Smooth muscle cell (in vitro differentiated cells): ENCODE measurements at regions not wholly inside any gene's neighbourhood (a gene's known extent, or its start where the extent isn't known, plus 50 kb on each side); places are given as distances from the start of the nearest gene placed in this dataset.
A peak's percentile ranks its signal among the peaks of the same experiment; 100 is the strongest.
"Not testable (repeated sequence)": the region's sequence is repeated elsewhere in the genome, so short reads cannot be mapped to it uniquely, and the experiment has no call there.

Source experiments
- DNase-seq: peaks from one replicate; lab custom pipeline; 2025; ENCODE audit not compliant: unreplicated experiment; lab: John Stamatoyannopoulos, UW
- H2AFZ ChIP-seq: fragments of 200-600 bp; sonication (generic); 2 replicates; pipeline ENCODE4 v1.6.0; 2016; ENCODE audit warnings: antibody characterized with exemption, low read depth, mild to moderate bottlenecking
- H3F3A ChIP-seq: fragments of 200-600 bp; sonication (generic); 2 replicates; pipeline ENCODE4 v1.6.0; 2017; ENCODE audit warnings: antibody characterized with exemption, low read depth
- H3K27ac ChIP-seq: fragments of 200-600 bp; sonication (generic); 2 replicates; pipeline ENCODE4 v1.5.1; 2016; ENCODE audit warnings: low read depth, mild to moderate bottlenecking
- H3K27me3 ChIP-seq: fragments of 200-600 bp; sonication (generic); 2 replicates; pipeline ENCODE4 v1.6.1; 2016; ENCODE audit warnings: low read depth, mild to moderate bottlenecking
- H3K36me3 ChIP-seq: fragments of 200-600 bp; sonication (generic); 2 replicates; pipeline ENCODE4 v1.5.1; 2016; ENCODE audit warnings: low read depth
- H3K4me1 ChIP-seq: fragments of 200-600 bp; sonication (generic); 2 replicates; pipeline ENCODE4 v1.5.1; 2016; ENCODE audit warnings: low read depth
- H3K4me2 ChIP-seq: fragments of 200-600 bp; sonication (generic); 2 replicates; pipeline ENCODE4 v1.6.0; 2016; ENCODE audit warnings: mild to moderate bottlenecking
- H3K4me3 ChIP-seq: fragments of 200-600 bp; sonication (generic); 2 replicates; pipeline ENCODE4 v1.5.1; 2016; ENCODE audit warnings: mild to moderate bottlenecking
- H3K79me2 ChIP-seq: fragments of 200-600 bp; sonication (generic); 2 replicates; pipeline ENCODE4 v1.6.0; 2016; ENCODE audit warnings: low read depth, mild to moderate bottlenecking
- H3K9ac ChIP-seq: fragments of 200-600 bp; sonication (generic); 2 replicates; pipeline ENCODE4 v1.6.0; 2016; ENCODE audit warnings: low read depth
- H3K9me3 ChIP-seq: fragments of 200-600 bp; sonication (generic); replicated peaks from 2 replicates; pipeline ENCODE4 v1.5.1; 2016; ENCODE audit warnings: low read depth
- H4K20me1 ChIP-seq: fragments of 200-600 bp; sonication (generic); 2 replicates; pipeline ENCODE4 v1.6.0; 2016; ENCODE audit warnings: low read depth
- WGBS: methylation state at CpG from one replicate; pipeline ENCODE4 v1.1.7; 2016; ENCODE audit warnings: low lambda C conversion rate; 5-methylcytosine and 5-hydroxymethylcytosine counted together
- TF ChIP-seq, protein P1 (sequence below): fragments of 200-600 bp; sonication (generic); IDR thresholded peaks from 2 replicates; pipeline ENCODE4 v1.5.1; 2017; ENCODE audit warnings: borderline replicate concordance, mild to moderate bottlenecking, antibody characterized with exemption; ENCODE audit not compliant: insufficient read depth, poor library complexity, severe bottlenecking

DNA sequence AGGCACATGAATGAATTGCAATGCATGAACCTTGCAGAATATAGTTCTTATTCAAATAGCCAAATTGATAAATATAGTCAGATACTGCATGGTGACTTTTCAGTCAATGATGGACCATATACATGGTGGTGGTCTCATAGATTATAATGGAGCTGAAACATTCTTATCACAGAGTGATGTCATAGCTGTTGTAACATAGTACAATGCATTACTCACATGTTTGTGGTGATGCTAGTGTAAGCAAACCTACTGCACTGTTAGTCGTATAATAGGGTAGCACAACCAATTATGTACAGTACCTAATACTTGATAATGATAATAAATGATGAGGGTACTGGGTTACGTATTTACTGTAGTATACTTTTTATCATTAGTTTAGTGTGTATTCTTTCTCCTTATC, 280.3 kb downstream of the BCAT1 start:
- no peak for DNase-seq
- no peaks in the 10 kb centered on the region for H3F3A ChIP-seq
- TF ChIP-seq, protein P1, sequence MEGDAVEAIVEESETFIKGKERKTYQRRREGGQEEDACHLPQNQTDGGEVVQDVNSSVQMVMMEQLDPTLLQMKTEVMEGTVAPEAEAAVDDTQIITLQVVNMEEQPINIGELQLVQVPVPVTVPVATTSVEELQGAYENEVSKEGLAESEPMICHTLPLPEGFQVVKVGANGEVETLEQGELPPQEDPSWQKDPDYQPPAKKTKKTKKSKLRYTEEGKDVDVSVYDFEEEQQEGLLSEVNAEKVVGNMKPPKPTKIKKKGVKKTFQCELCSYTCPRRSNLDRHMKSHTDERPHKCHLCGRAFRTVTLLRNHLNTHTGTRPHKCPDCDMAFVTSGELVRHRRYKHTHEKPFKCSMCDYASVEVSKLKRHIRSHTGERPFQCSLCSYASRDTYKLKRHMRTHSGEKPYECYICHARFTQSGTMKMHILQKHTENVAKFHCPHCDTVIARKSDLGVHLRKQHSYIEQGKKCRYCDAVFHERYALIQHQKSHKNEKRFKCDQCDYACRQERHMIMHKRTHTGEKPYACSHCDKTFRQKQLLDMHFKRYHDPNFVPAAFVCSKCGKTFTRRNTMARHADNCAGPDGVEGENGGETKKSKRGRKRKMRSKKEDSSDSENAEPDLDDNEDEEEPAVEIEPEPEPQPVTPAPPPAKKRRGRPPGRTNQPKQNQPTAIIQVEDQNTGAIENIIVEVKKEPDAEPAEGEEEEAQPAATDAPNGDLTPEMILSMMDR: no peak

DNA sequence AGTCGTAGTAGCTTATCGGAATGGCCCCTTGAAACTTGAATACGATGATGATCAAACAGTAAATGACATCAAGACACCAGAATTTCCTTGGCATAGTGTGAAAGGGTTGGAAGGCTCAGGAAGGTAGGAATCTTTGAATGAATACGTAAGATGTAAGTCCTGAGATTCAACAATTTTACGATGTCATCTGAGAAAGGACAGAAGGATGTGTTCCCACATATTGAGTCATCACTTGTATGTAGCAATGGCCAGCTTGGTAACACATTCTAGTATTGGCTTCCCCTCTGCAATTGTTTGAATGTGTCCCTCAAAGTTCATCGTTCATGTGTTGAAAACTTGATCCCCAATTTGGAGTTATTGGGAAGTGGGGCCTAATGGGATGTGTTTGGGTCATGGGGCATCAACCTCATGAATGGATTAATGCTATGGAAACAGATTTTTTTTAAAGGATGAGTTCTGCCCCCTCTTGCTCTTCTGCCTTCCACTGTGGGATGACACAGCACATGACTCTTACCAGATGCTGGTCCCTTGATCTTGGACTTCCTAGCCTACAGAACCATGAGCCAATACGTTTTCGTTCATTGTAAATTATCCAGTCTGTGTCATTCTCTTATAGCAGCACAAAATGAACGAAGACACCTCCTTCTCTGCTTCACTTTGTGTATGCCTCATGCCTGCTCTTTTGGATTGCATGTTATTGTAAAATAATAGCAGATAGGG, 284.6 kb downstream of the BCAT1 start:
- WGBS: 75% methylated on average over 9 of the region's 9 CpGs

More for the DNA sequence above, 280.3 kb downstream of the BCAT1 start:
- H2AFZ ChIP-seq: no peak overlapping the region
- H3K9ac ChIP-seq: no peak overlapping the region
- no peaks in the 10 kb centered on the region for H4K20me1 ChIP-seq
- no peak overlapping the region for H3K4me3 ChIP-seq
- H3K36me3 ChIP-seq: no peaks in the 10 kb centered on the region
- H3K4me2 ChIP-seq: no peak overlapping the region
- no peaks in the 10 kb centered on the region for H3K4me1 ChIP-seq
- no peaks in the 10 kb centered on the region for H3K79me2 ChIP-seq
- H3K27ac ChIP-seq: no peak overlapping the region
- WGBS: 65% methylated on average over 2 of the region's 2 CpGs
- H3K27me3 ChIP-seq: no peaks in the 10 kb centered on the region
- H3K9me3 ChIP-seq: no peaks in the 10 kb centered on the region

DNA sequence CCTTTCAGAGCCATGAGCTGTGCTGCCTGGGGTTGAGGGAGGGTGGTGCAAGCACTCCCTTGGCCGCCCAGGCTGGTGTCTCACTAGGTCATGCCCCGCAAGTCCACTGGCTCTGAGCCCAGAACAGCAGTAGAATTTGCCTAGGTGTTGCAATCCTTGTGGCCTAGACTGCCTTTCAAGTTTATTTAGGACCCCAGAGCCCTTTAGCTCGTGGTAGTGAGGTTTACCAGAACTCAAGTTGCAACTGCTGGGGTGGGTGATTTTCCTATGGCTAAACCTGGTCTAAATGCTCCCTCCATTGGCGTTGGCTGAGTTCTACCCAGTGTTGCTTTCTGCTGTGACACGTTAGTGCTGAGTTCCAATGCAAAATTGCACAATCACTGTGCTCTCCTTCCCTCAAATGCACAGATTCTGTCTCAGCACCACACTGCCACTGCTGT, 287.2 kb downstream of the BCAT1 start:
- Histone ChIP-seq H3K4me3 (no peak overlapping the region), H4K20me1 (no peaks in the 10 kb centered on the region), H2AFZ (peak overlapping the region; percentile 59), H3K27me3 (no peaks in the 10 kb centered on the region), H3K79me2 (no peaks in the 10 kb centered on the region), H3K4me2 (no peak overlapping the region), H3K27ac (no peak overlapping the region), H3F3A (no peaks in the 10 kb centered on the region), H3K9ac (no peak overlapping the region), H3K4me1 (no peaks in the 10 kb centered on the region), H3K9me3 (no peaks in the 10 kb centered on the region), H3K36me3 (no peaks in the 10 kb centered on the region)
- 40% methylated on average over 5 of the region's 5 CpGs for WGBS
- TF ChIP-seq, protein P1: no peak
- no peak for DNase-seq

More for the DNA sequence above, 284.6 kb downstream of the BCAT1 start:
- Histone ChIP-seq H3K79me2 (no peaks in the 10 kb centered on the region), H3K9me3 (no peaks in the 10 kb centered on the region), H3K27ac (no peak overlapping the region), H3K4me3 (no peak overlapping the region), H4K20me1 (no peaks in the 10 kb centered on the region), H3K9ac (no peak overlapping the region), H2AFZ (no peak overlapping the region), H3K36me3 (no peaks in the 10 kb centered on the region), H3F3A (no peaks in the 10 kb centered on the region), H3K27me3 (no peaks in the 10 kb centered on the region), H3K4me1 (no peaks in the 10 kb centered on the region), H3K4me2 (no peak overlapping the region)
- TF ChIP-seq, protein P1: no peak
- no peak for DNase-seq

DNA sequence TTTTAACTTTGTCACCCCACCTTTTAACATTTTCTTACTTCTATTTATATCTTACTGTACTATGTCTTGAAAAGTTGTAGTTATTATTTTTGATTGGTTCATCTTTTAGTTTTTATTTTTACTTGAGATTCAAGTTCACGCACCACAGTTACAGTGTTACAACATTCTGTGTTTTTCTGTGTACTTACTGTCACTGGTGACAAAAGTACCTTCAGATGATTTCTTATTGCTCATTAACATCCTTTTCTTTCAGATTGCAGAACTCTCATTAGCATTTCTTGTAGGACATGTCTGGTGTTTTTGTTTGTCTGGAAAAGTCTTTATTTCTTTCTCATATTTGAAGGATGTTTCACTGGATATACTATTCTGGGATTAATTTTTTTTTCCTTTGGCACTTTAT, 289.9 kb downstream of the BCAT1 start:
- no peak for DNase-seq
- Histone ChIP-seq H3K27me3 (no peaks in the 10 kb centered on the region), H3K36me3 (no peaks in the 10 kb centered on the region), H3K4me2 (no peak overlapping the region), H3K9ac (no peak overlapping the region), H3K27ac (no peak overlapping the region), H3K4me1 (no peaks in the 10 kb centered on the region), H2AFZ (no peak overlapping the region), H3K4me3 (no peak overlapping the region), H4K20me1 (no peaks in the 10 kb centered on the region), H3F3A (no peaks in the 10 kb centered on the region), H3K9me3 (no peaks in the 10 kb centered on the region), H3K79me2 (no peaks in the 10 kb centered on the region)
- TF ChIP-seq, protein P1: no peak
- 95% methylated on average over 1 of the region's 1 CpG for WGBS

DNA sequence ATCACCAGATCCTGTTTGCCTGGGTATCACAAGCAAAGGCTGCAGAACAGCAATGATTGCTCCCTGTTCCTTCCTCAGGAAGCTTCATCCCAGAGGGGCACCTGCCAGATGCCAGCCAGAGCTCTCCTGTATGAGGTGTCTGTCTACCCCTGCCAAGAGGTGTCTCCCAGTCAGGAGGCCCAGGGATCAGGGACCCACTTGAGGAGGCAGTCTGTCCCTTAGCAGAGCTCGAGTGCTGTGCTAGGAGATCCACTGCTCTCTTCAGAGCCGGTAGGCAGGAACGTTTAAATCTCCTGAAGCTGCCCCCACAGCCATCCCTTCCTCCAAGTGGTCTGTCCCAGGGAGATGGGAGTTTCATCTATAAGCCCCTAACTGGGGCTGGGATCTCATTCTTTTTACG, 294.6 kb downstream of the BCAT1 start:
- H3K4me2 ChIP-seq, H4K20me1 ChIP-seq, H3K27ac ChIP-seq, H3K79me2 ChIP-seq, H3K4me3 ChIP-seq, H3K9me3 ChIP-seq, H3K36me3 ChIP-seq, H3K27me3 ChIP-seq, H3K4me1 ChIP-seq, DNase-seq, H3K9ac ChIP-seq, H3F3A ChIP-seq, H2AFZ ChIP-seq: not testable (repeated sequence)
- WGBS: 96% methylated on average over 4 of the region's 4 CpGs
